Loucy (cell line): ENCODE measurements at regions not wholly inside any gene's neighbourhood (a gene's known extent, or its start where the extent isn't known, plus 50 kb on each side); places are given as distances from the start of the nearest gene placed in this dataset.

Experiments
- H2AFZ ChIP-seq: fragments of 200-600 bp; sonication (generic); 2 replicates; pipeline ENCODE4 v1.6.0; 2016; ENCODE audit warnings: antibody characterized with exemption, mild to moderate bottlenecking, low read length, moderate library complexity
- H3F3A ChIP-seq: fragments of 200-600 bp; 2 replicates; pipeline ENCODE4 v1.6.0; 2016; ENCODE audit warnings: antibody characterized with exemption, low read depth, mild to moderate bottlenecking
- H3K27me3 ChIP-seq: fragments of 200-600 bp; sonication (generic); 2 replicates; pipeline ENCODE4 v1.6.1; 2014; ENCODE audit warnings: low read length, mild to moderate bottlenecking; ENCODE audit not compliant: insufficient read depth, poor library complexity, severe bottlenecking
- H3K36me3 ChIP-seq: fragments of 200-600 bp; sonication (generic); 2 replicates; pipeline ENCODE4 v1.6.1; 2016; ENCODE audit warnings: low read length; ENCODE audit not compliant: insufficient read depth
- H3K4me1 ChIP-seq: fragments of 200-600 bp; sonication (generic); 2 replicates; pipeline ENCODE4 v1.5.1; 2014; ENCODE audit warnings: low read length, mild to moderate bottlenecking; ENCODE audit not compliant: insufficient read depth, poor library complexity, severe bottlenecking
- H3K4me2 ChIP-seq: fragments of 200-600 bp; sonication (generic); 2 replicates; pipeline ENCODE4 v1.6.0; 2014; ENCODE audit warnings: antibody characterized with exemption, low read length, low read depth, mild to moderate bottlenecking; ENCODE audit not compliant: poor library complexity, severe bottlenecking
- H3K4me3 ChIP-seq: fragments of 200-600 bp; sonication (generic); 2 replicates; pipeline ENCODE4 v1.5.1; 2014; ENCODE audit warnings: low read length, mild to moderate bottlenecking, mixed read lengths; ENCODE audit not compliant: poor library complexity, severe bottlenecking
- H3K79me2 ChIP-seq: fragments of 200-600 bp; sonication (generic); 2 replicates; pipeline ENCODE4 v1.6.1; 2014; ENCODE audit warnings: low read length; ENCODE audit not compliant: insufficient read depth
- H3K9ac ChIP-seq: fragments of 200-600 bp; sonication (generic); 2 replicates; pipeline ENCODE4 v1.6.0; 2014; ENCODE audit warnings: mild to moderate bottlenecking, low read depth, low read length, moderate library complexity; ENCODE audit not compliant: poor library complexity, severe bottlenecking
- H3K9me2 ChIP-seq: fragments of 200-600 bp; sonication (generic); replicated peaks from 2 replicates; pipeline ENCODE4 v1.6.1; 2016; ENCODE audit warnings: low read depth, low read length, mixed read lengths
- H3K9me3 ChIP-seq: fragments of 200-600 bp; sonication (generic); 2 replicates; pipeline ENCODE4 v1.6.1; 2014; ENCODE audit warnings: mild to moderate bottlenecking, antibody characterized with exemption, low read length, low read depth; ENCODE audit not compliant: insufficient read depth
- H4K20me1 ChIP-seq: fragments of 200-600 bp; sonication (generic); 2 replicates; pipeline ENCODE4 v1.6.0; 2014; ENCODE audit warnings: antibody characterized with exemption, low read length, mild to moderate bottlenecking; ENCODE audit not compliant: insufficient read depth, poor library complexity, severe bottlenecking
- EZH2phosphoT487 ChIP-seq: fragments of 200-600 bp; IDR thresholded peaks from 2 replicates; pipeline ENCODE4 v1.6.1; 2018; ENCODE audit warnings: antibody characterized with exemption, mild to moderate bottlenecking, moderate library complexity, borderline replicate concordance
- TF ChIP-seq, protein P1 (sequence below): fragments of 200-600 bp; sonication (generic); conservative IDR thresholded peaks from 2 replicates; pipeline ENCODE4 v1.5.1; 2014; ENCODE audit warnings: mild to moderate bottlenecking, antibody characterized with exemption, low read length

DNA sequence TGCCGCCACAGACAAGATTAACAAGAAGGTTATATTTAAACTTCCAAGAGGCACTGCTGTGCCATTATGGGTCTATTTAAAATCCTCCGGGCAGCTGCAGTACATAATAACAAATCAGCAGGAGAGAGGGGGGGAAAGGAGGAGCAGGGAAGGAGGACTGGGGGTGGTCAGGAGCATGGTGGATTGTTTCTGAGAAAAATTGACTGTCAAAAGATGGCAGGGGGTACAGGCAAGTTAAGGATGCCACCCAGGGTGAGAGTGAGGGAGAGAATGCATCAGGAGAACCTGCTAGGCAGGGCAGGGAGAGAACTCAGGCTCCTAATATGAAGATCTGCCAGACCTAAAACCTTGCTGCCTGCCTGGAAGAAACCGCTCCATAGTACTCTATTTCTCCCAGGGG lies 181.8 kb downstream of the GRIN2B start:
- Histone ChIP-seq H4K20me1 (no peaks in the 10 kb centered on the region), H3F3A (no peaks in the 10 kb centered on the region), H2AFZ (no peak overlapping the region), H3K27me3 (no peaks in the 10 kb centered on the region), H3K4me1 (no peaks in the 10 kb centered on the region), H3K36me3 (no peaks in the 10 kb centered on the region), H3K9me2 (no peaks in the 10 kb centered on the region), H3K9ac (no peak overlapping the region), H3K4me2 (no peak overlapping the region), H3K9me3 (no peaks in the 10 kb centered on the region), H3K79me2 (no peaks in the 10 kb centered on the region), H3K4me3 (no peak overlapping the region)
- no peak for TF ChIP-seq EZH2phosphoT487
- TF ChIP-seq, protein P1, sequence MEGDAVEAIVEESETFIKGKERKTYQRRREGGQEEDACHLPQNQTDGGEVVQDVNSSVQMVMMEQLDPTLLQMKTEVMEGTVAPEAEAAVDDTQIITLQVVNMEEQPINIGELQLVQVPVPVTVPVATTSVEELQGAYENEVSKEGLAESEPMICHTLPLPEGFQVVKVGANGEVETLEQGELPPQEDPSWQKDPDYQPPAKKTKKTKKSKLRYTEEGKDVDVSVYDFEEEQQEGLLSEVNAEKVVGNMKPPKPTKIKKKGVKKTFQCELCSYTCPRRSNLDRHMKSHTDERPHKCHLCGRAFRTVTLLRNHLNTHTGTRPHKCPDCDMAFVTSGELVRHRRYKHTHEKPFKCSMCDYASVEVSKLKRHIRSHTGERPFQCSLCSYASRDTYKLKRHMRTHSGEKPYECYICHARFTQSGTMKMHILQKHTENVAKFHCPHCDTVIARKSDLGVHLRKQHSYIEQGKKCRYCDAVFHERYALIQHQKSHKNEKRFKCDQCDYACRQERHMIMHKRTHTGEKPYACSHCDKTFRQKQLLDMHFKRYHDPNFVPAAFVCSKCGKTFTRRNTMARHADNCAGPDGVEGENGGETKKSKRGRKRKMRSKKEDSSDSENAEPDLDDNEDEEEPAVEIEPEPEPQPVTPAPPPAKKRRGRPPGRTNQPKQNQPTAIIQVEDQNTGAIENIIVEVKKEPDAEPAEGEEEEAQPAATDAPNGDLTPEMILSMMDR = no peak

DNA sequence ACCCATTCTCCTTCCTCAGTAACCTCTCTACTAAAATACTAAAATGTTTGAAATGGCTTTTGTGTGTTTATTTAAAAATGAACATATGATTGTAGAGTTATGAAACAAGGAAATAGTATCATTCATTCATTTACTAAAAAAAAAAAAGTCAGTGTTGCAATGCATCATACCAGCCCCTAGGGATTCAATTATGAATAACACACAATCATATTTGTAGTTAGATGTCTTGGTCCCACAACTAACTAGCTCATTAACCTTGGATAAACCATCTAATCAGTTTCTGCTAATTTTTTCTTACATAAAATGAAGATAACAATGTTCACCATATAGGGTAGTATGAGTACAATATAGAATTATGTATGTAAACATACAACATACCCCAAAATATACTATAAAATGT lies 183.2 kb downstream of the GRIN2B start:
- TF ChIP-seq, protein P1 = no peak
- TF ChIP-seq EZH2phosphoT487 = no peak

DNA sequence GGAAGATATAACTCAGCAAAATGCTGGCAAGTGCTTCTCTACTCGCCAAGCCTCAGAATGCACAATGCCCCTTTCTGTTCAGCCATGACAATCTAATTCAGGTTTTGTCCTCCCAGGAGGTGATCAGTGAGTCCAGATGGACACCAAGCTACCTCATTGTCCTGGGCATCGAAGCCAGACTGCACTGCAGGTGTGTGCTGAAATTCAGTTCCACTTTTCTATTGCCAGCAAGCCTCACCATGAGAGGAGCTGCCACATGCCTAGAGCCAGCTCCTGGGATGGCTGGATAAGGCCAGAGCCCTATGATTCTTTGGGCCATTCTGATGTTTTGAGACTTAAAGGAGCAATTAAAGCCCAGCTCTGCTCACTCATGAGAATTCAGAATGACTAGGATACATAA lies 186.7 kb downstream of the GRIN2B start:
- TF ChIP-seq EZH2phosphoT487 = no peak
- TF ChIP-seq, protein P1 = no peak
- H3K9me2 ChIP-seq = no peaks in the 10 kb centered on the region
- H3K9me3 ChIP-seq = no peaks in the 10 kb centered on the region
- no peaks in the 10 kb centered on the region for H3K79me2 ChIP-seq
- H3K4me3 ChIP-seq = no peak overlapping the region
- no peak overlapping the region for H3K4me2 ChIP-seq
- no peaks in the 10 kb centered on the region for H3K4me1 ChIP-seq
- no peaks in the 10 kb centered on the region for H3F3A ChIP-seq
- H3K27me3 ChIP-seq = no peaks in the 10 kb centered on the region
- no peaks in the 10 kb centered on the region for H3K36me3 ChIP-seq
- no peak overlapping the region for H2AFZ ChIP-seq
- H3K9ac ChIP-seq = no peak overlapping the region
- H4K20me1 ChIP-seq = no peaks in the 10 kb centered on the region

More for the DNA sequence above, 183.2 kb downstream of the GRIN2B start:
- no peak overlapping the region for H3K9ac ChIP-seq
- no peak overlapping the region for H2AFZ ChIP-seq
- H3K4me2 ChIP-seq = no peak overlapping the region
- no peaks in the 10 kb centered on the region for H3F3A ChIP-seq
- H3K4me1 ChIP-seq = no peaks in the 10 kb centered on the region
- no peaks in the 10 kb centered on the region for H3K36me3 ChIP-seq
- no peaks in the 10 kb centered on the region for H3K9me2 ChIP-seq
- H3K9me3 ChIP-seq = no peaks in the 10 kb centered on the region
- H4K20me1 ChIP-seq = no peaks in the 10 kb centered on the region
- H3K79me2 ChIP-seq = no peaks in the 10 kb centered on the region
- no peaks in the 10 kb centered on the region for H3K27me3 ChIP-seq
- H3K4me3 ChIP-seq = no peak overlapping the region
